HG03103 (cell line): ENCODE measurements at regions not wholly inside any gene's neighbourhood (a gene's known extent, or its start where the extent isn't known, plus 50 kb on each side); places are given as distances from the start of the nearest gene placed in this dataset.
A peak's percentile ranks its signal among the peaks of the same experiment; 100 is the strongest.
"Not testable (repeated sequence)": the region's sequence is repeated elsewhere in the genome, so short reads cannot be mapped to it uniquely, and the experiment has no call there.

ENCODE experiments used
- ATAC-seq: cut with Tn5 transposase; IDR thresholded peaks from one replicate; pipeline ENCODE4 v1.9.1; 2021; ENCODE audit warnings: low read depth; ENCODE audit not compliant: unreplicated experiment

DNA sequence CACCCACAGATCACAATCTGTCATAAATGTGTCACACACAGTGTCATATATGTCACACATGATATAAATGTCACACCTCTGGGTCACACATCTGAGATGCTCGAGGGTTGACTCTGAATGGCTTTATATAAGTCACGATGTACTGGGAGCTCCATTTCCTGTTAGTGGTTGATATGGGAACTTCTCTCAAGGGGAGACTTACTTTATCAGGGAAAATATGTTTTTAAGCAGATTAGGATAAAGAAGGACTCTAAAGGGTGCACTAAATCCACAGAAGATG, 83.9 kb upstream of the MEF2A start:
- no peak for ATAC-seq

- ATAC-seq, result no peak
Measured at GRCh38 chr15:99482993-99483392, 82.8 kb upstream of the MEF2A start.

GRCh38 chr15:99485153-99485961, 80.4 kb upstream of the MEF2A start:
- ATAC-seq, result no peak

- no peak for ATAC-seq
Measured at GRCh38 chr15:99485992-99486370, 79.8 kb upstream of the MEF2A start.

GRCh38 chr15:99486371-99487336, 79.1 kb upstream of the MEF2A start:
- ATAC-seq, result no peak

DNA sequence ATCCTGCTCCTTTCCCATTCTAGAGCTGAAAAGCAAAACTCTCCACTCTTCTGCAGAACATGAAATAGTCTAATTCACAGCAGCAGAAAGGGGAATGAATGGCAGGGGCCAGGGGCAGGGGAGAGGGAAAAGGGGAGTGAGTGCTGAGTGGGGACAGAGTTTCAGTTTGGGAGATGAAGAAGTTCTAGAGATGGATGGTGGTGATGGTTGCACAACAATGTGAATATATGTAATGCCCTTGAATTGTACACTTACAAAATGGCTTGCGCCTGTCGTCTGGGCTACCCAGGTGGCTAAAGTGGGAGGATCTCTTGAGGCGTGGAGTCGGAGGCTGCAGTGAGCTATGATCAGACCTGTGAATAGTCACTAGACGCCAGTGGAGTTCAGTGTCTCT, 78.5 kb upstream of the MEF2A start:
- no peak for ATAC-seq

DNA sequence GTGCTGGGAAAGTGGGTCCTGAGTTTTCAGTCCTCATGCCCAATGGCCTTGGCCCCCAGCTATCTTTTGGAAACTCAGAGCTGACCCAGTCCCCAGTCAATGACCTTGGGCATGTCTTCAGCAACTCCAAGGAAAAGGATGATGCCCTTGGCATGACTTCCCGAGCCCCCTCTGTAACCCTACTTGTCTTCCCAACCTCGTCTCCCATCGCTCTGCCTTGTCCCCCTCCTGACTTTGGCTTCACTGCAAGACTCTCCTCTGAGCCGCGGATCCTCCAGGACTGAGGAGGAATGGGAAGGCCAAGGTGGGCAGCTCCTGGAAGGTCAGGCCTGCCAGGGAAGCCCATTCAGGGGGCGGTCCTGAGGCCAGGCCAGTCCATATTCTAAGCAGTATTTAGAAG, 73.5 kb upstream of the MEF2A start:
- no peak for ATAC-seq

- ATAC-seq, result no peak
Measured at GRCh38 chr15:99492716-99493115, 73.1 kb upstream of the MEF2A start.

GRCh38 chr15:99493461-99493860, 72.3 kb upstream of the MEF2A start:
- no peak for ATAC-seq

GRCh38 chr15:99494536-99495233, 71.1 kb upstream of the MEF2A start:
- not testable (repeated sequence) for ATAC-seq

DNA sequence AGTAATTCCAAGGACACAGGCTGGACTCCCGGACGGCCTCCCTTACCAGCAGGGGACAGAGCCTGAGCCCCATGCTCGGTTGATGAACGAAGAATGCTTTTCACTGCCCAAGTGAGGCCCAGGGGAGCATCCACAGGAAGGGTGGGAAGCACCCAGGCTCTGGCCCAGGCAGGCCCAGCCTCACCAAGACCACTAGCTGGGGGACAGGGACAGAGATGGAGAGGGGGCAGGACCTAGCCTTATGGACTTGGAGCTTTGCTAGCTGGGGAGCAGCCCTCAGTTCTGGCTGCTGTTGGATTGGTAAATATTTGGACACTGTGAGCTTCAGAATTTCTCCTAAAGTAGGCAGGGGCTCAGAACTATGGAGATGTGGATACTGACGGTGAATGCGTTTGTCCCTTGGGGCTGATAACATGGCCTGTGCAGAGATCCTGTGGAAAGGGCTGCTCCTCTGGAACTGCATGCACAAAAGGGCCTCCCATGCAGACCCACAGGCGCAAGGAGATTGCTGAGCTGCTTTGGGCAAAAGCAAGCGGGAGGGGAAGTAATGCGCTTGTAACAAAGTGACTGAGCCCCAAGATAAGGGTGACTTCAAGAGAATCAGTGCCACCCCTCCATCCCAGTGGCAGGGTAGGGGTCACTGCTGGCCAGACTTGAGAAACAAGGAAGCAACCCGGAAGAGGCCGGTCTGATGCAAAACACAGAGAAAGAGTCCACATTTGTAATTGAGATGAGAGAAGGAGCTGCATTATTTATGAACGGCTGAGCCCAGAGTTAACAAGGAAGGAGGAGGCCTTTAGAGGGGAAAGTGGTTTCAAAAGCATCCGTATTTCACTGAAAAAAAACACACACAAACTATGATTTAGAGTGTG, 70.1 kb upstream of the MEF2A start:
- ATAC-seq, result no peak

GRCh38 chr15:99496302-99496629, 69.5 kb upstream of the MEF2A start:
- ATAC-seq, result no peak

GRCh38 chr15:99502182-99502581, 63.6 kb upstream of the MEF2A start:
- peak; percentile 46 for ATAC-seq

DNA sequence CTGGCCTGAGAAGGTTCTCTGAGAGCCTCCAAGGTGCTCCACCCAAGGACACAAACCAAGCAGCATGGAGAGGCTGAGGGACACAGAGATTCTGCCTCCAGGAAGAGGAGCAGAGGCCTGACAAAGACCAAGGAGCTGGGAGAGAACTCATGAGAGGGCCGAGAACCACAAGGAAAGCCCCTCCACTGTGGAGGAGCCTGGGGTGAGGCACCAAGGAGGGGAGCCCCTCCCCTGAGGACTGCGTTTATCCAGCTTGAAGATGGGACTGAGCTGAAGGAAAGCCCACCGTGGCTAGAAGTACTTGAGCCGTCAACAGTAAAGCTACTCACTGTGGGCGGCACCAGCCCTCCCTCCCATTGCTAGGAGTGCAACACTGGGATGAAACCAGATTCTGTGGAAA, 63.1 kb upstream of the MEF2A start:
- ATAC-seq, result peak; percentile 5

DNA sequence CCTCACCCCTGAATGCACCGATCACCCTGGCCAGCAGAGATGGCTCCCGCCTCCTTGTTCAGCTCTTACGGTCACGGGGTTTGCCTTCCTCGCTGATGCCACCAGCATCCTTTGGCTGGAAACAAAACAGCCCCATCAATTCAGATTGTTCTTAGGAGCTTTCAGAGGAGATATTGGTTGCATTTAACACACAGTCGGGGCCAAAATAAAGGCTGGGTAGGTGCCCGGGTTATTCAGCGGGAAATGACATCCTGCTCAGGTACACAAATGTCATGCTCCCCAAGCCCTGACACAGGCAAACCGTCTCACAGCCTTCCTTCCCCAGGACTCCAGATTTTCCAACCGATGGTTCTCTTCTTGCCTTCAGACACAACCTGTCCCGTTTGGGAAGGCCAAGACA, 62.4 kb upstream of the MEF2A start:
- ATAC-seq, result no peak

DNA sequence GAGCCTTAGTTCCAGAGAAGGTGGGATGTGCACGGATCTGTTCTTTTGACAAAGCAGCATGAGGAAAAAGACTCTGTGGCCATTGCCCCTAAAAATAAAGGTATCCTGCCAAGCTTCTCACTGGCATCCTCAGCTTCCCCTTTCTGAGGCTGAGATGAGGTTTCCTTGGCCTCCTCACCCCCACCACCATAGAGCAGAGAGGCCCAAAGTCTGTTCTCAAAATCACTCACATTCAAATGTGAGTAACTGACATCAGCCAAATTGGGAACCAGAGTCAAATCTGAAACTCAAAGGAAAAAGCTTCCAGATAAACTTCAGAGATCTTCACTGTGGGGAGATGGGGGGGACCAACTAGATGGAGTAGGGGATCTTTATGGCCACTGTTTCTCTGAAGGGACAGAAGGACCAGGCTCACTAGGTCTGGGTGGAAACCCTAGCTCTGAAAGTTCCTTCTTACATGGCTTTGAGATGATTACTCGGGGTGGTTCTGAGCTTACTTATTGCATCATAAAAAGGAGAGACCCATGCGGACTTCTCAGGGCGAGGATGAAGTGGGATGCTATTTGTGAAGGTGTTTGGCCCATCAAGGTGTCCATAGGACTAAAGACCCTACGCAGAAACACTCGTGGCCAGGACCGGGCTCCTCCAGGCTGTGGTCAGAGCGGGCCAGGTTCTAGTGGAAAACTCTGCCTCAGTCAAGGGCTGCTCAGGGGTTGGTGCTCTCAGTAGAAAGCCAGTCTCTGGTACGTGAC, 61.5 kb upstream of the MEF2A start:
- ATAC-seq, result peak; percentile 27

GRCh38 chr15:99504823-99505551, 60.8 kb upstream of the MEF2A start:
- ATAC-seq, result peak; percentile 44

GRCh38 chr15:99506399-99506798, 59.4 kb upstream of the MEF2A start:
- ATAC-seq, result no peak

- no peak for ATAC-seq
Measured at GRCh38 chr15:99507016-99507503, 58.7 kb upstream of the MEF2A start.
